WERI-Rb-1 (cell line): ENCODE measurements at regions not wholly inside any gene's neighbourhood (a gene's known extent, or its start where the extent isn't known, plus 50 kb on each side); places are given as distances from the start of the nearest gene placed in this dataset.

Experiments
- DNase-seq: peaks from one replicate; pipeline ENCODE4 v3.0.0-alpha.2; 2020
- H3K27ac ChIP-seq: fragments of 250-450 bp; sonication (Bioruptor Pico); 2 replicates; pipeline ENCODE4 v1.5.1; 2020; ENCODE audit warnings: mild to moderate bottlenecking, moderate library complexity
- H3K27me3 ChIP-seq: fragments of 250-450 bp; sonication (Bioruptor Pico); 2 replicates; pipeline ENCODE4 v1.5.1; 2021; ENCODE audit warnings: mild to moderate bottlenecking, low read depth, moderate library complexity; ENCODE audit not compliant: insufficient read depth, severe bottlenecking
- H3K36me3 ChIP-seq: fragments of 250-450 bp; sonication (Bioruptor Pico); 2 replicates; pipeline ENCODE4 v1.5.1; 2020; ENCODE audit warnings: mild to moderate bottlenecking, moderate library complexity
- H3K4me3 ChIP-seq: 2 replicates; pipeline ENCODE4 v1.5.1; 2011; ENCODE audit warnings: low read depth, mild to moderate bottlenecking, control low read depth, low read length
- H3K9me3 ChIP-seq: fragments of 250-450 bp; sonication (Bioruptor Pico); 2 replicates; pipeline ENCODE4 v1.5.1; 2021; ENCODE audit warnings: mild to moderate bottlenecking, moderate library complexity; ENCODE audit not compliant: severe bottlenecking
- TF ChIP-seq, protein P1 (sequence below): IDR thresholded peaks from 2 replicates; pipeline ENCODE4 v1.5.1; 2011; ENCODE audit warnings: low read depth, mild to moderate bottlenecking, control low read depth, inconsistent platforms, low read length

DNA sequence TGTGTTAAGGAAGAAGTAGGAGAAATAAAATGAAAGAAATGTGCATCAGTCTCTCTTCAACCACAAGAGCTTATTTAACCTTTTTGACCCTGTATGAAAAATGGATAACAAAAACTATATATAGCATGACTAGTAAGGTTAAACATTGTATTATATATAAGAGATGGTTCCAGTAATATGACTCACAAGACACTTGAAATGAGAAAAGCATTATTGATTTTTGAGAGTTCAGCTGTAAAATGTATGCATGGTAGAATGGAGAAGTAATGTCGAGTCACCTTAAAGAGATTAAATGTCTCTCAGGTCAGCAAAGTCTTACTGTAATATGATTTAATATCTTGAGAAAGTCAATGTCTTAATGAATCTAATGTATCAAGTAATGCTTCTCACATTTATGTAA lies 860.9 kb downstream of the TAF11L14 start:
- DNase-seq: no peak
- H3K27me3 ChIP-seq: no peaks in the 10 kb centered on the region
- H3K36me3 ChIP-seq: no peaks in the 10 kb centered on the region
- H3K9me3 ChIP-seq: no peaks in the 10 kb centered on the region
- TF ChIP-seq, protein P1, sequence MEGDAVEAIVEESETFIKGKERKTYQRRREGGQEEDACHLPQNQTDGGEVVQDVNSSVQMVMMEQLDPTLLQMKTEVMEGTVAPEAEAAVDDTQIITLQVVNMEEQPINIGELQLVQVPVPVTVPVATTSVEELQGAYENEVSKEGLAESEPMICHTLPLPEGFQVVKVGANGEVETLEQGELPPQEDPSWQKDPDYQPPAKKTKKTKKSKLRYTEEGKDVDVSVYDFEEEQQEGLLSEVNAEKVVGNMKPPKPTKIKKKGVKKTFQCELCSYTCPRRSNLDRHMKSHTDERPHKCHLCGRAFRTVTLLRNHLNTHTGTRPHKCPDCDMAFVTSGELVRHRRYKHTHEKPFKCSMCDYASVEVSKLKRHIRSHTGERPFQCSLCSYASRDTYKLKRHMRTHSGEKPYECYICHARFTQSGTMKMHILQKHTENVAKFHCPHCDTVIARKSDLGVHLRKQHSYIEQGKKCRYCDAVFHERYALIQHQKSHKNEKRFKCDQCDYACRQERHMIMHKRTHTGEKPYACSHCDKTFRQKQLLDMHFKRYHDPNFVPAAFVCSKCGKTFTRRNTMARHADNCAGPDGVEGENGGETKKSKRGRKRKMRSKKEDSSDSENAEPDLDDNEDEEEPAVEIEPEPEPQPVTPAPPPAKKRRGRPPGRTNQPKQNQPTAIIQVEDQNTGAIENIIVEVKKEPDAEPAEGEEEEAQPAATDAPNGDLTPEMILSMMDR: no peak
- H3K27ac ChIP-seq: no peak overlapping the region
- no peak overlapping the region for H3K4me3 ChIP-seq

DNA sequence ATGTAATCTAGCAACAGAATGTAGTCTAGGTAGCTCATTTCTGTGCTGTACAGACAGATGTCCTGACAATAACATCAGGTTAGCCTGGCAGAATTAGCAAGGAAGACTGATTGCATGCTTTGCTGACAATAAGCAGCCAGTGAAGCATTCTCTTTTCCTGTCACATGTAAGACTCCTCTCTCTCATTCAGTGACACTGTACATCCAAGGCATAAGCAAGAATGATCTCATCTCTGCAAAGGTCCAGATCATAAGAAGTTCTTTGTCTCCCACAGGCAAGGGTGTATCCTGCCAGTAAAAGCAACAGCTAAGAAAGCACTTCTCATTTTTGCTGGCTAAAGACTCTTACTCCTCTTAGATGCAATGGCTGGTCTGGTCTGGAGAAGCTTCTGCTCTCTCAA lies 861.8 kb downstream of the TAF11L14 start:
- TF ChIP-seq, protein P1: no peak
- no peak overlapping the region for H3K4me3 ChIP-seq
- DNase-seq: no peak
- no peak overlapping the region for H3K27ac ChIP-seq
- H3K9me3 ChIP-seq: no peaks in the 10 kb centered on the region
- no peaks in the 10 kb centered on the region for H3K27me3 ChIP-seq
- no peaks in the 10 kb centered on the region for H3K36me3 ChIP-seq

DNA sequence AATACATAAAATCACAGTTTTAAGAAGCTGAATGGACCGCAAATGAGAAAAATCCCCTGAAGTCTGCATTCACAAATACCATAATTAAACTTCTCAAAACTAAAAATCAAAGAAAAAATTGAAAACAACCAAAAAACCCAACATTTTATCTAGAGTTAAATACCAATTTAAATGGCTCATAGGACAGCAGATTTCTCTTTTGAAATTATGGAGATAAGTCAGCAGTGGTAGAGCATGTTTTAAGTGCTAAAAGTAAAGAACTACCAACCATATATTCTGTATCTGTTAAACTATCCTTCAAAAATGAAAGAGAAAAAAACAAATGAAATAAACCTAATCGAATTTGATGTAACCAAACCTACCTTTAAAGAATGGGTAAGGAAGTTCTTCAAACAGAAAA lies 862.8 kb downstream of the TAF11L14 start:
- Histone ChIP-seq H3K9me3 (no peaks in the 10 kb centered on the region), H3K4me3 (no peak overlapping the region), H3K27ac (no peak overlapping the region), H3K36me3 (no peaks in the 10 kb centered on the region), H3K27me3 (no peaks in the 10 kb centered on the region)
- TF ChIP-seq, protein P1: no peak
- DNase-seq: no peak

DNA sequence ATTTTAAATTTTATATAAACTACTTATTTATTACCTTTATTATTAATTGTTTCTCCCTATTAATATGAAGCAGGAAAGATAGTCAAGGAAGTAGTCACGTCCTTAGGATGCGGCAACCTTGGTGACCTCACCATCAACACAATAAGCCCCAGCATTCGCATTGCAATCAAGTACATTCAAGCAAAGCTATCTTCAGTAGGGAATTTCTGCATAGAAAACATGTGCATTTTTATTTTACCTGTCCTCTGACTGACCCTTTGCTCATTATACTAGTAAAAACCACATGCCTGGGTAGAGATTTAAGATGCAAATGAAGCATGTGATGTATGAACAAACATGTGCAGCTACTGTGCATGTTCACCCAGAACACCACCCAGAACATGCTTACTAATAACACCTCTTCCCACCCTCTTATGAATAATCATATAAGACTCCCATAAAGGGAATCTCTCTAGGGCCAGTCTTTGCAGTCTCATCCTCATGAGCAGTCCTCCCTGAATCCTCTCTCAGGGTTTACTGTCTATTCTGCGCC lies 869.6 kb downstream of the TAF11L14 start:
- Histone ChIP-seq H3K27ac (no peak overlapping the region), H3K27me3 (no peaks in the 10 kb centered on the region), H3K9me3 (no peaks in the 10 kb centered on the region), H3K36me3 (no peaks in the 10 kb centered on the region), H3K4me3 (no peak overlapping the region)
- TF ChIP-seq, protein P1: no peak
- no peak for DNase-seq

DNA sequence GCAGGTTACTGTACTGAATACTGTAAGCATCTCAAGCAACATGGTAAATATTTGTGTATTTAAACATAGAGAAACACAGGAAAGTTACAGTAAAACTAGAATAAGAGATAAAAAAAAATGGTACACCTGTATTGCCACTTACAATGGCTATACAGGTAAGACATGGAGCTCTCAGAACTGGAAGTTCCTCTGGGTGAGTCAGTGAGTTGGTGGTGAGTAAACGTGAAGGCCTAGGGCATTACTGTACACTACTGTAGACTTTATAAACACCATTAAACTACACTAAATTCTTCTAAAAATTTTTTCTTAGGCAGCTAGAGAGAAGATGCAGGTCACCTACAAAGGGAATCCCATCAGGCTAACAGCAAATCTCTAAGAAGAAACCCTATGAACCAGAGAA lies 872.9 kb downstream of the TAF11L14 start:
- no peaks in the 10 kb centered on the region for H3K9me3 ChIP-seq
- H3K27me3 ChIP-seq: no peaks in the 10 kb centered on the region
- TF ChIP-seq, protein P1: no peak
- no peak overlapping the region for H3K4me3 ChIP-seq
- no peaks in the 10 kb centered on the region for H3K36me3 ChIP-seq
- no peak overlapping the region for H3K27ac ChIP-seq
- no peak for DNase-seq

DNA sequence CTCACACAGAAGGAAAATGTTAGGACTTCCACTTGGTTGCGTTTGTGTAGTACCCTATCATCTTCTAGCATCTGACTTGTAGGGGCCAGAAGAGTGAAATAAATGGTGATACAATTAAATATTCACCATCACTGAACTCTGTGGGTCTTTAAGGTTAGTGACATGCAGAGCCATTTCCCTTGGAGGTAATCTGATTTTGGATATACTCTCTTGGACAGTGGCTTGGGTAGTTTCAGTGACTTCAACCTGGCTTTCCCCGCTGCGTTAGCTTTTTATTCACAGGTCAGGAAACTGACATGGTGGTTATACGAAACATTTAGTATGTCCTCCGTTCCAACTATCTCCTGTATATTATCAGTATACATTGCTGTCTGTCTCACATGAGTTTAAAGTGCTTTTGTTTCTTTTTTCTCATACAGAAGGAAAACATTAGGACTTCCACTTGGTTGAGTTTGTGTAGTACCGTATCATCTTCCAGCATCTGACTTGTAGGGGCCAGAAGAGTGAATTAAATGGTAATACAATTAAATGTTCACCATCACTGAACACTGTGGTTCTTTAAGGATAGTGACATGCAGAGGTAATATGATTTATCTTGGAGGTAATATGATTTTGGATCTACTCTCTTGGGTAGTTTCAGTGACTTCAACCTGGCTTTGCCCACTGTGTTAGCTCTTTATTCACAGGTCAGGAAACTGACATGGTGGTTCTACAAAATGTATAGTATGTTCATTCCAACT lies 883.6 kb downstream of the TAF11L14 start:
- Histone ChIP-seq H3K27me3 (no peaks in the 10 kb centered on the region), H3K4me3 (no peak overlapping the region), H3K36me3 (no peaks in the 10 kb centered on the region), H3K27ac (no peak overlapping the region), H3K9me3 (no peaks in the 10 kb centered on the region)
- no peak for DNase-seq
- TF ChIP-seq, protein P1: no peak
